Heart left ventricle (tissue), 13 donors: ENCODE measurements at regions not wholly inside any gene's neighbourhood (a gene's known extent, or its start where the extent isn't known, plus 50 kb on each side); places are given as distances from the start of the nearest gene placed in this dataset.

Experiments used
- POLR2A ChIP-seq, 2 donors: fragments of 450-650 bp; IDR thresholded peaks; one replicate each; pipeline ENCODE4 v1.6.1; 2017; ENCODE audit warnings: antibody characterized with exemption in 2 of 2, mild to moderate bottlenecking in 2 of 2, moderate library complexity in 2 of 2
- TF ChIP-seq, protein P1 (sequence below), 12 donors: fragments of 200-600 bp; sonication (generic) in 4 of 12; IDR thresholded peaks; one replicate each; pipeline versions ENCODE4 v1.5.0 to v1.8.0; 2018 to 2022; ENCODE audit warnings: antibody characterized with exemption in 12 of 12, mild to moderate bottlenecking in 5 of 12
- donor health status: ischemic (EF 13 %, LVEDD 7.1; RV severe dilation, severe dysfunction).
- donor health status: DM: no; HTN: yes; CAD: no.
- donor health status: DM: no; HTN: no; CAD: no.
- donor health status: ischemic (EF 25% LVEDD 6.9; RV normal size, moderate dysfunction).
- donor health status: ischemic (EF 25% LVEDD 5.7; RV mildly dilated, moderate dysfunction).
- donor health status: ischemic (EF 35%, LVEDD 5.7; RV mildly dilated, moderate dysfunction).
- donor health status: nonischemic (EF 11% LVEDD 7.7; RV severe dilation, severe dysfunction).
- donor health status: DM: yes; HTN: yes; CAD: no.
- donor health status: PGD.
- donor health status: ischemic (EF 29% LVEDD 5.4; RV normal size, mild dysfunction).
- donor health status: nonischemic (EF 23%, LVEDD 6.1; RV moderate dilation, normal function).

DNA sequence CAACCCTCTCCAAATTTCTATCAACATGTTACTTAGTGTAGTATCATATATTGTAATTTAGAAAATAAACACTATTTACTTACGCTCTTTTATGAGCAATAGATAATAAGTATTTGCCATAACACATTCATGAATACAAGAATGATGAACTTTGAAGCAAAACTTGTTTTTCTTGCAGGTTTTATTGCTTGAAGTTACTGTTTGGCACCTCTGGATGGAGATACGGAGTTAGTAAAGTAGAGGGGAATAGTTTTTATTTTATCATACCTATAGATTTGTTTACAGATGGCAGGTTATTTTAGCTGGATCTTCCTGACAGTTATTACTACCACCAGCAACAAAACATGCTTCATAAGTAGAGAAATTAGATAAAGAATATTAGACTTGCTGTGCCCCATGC lies 274.2 kb upstream of the LRRTM4 start:
- TF ChIP-seq, protein P1, sequence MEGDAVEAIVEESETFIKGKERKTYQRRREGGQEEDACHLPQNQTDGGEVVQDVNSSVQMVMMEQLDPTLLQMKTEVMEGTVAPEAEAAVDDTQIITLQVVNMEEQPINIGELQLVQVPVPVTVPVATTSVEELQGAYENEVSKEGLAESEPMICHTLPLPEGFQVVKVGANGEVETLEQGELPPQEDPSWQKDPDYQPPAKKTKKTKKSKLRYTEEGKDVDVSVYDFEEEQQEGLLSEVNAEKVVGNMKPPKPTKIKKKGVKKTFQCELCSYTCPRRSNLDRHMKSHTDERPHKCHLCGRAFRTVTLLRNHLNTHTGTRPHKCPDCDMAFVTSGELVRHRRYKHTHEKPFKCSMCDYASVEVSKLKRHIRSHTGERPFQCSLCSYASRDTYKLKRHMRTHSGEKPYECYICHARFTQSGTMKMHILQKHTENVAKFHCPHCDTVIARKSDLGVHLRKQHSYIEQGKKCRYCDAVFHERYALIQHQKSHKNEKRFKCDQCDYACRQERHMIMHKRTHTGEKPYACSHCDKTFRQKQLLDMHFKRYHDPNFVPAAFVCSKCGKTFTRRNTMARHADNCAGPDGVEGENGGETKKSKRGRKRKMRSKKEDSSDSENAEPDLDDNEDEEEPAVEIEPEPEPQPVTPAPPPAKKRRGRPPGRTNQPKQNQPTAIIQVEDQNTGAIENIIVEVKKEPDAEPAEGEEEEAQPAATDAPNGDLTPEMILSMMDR (IDR thresholded peaks at IDR 0.05): no peak
- no peak for TF ChIP-seq POLR2A (IDR thresholded peaks at IDR 0.05)
